RWPE2 (cell line): ENCODE measurements at regions not wholly inside any gene's neighbourhood (a gene's known extent, or its start where the extent isn't known, plus 50 kb on each side); places are given as distances from the start of the nearest gene placed in this dataset.

Source experiments
- ATAC-seq: fragments of 200-7000 bp; cut with Tn5 transposase; 3 replicates; pipeline ENCODE4 v1.9.1; 2021; ENCODE audit warnings: low read depth
- DNase-seq: peaks from one replicate; pipeline ENCODE4 v3.0.0-alpha.2; 2020; ENCODE audit warnings: low spot score
- H3K27ac ChIP-seq: fragments of 450-650 bp; 2 replicates; pipeline ENCODE4 v1.5.1; 2017; ENCODE audit warnings: mild to moderate bottlenecking; ENCODE audit not compliant: poor library complexity, severe bottlenecking
- H3K27me3 ChIP-seq: fragments of 250-450 bp; sonication (Bioruptor Pico); 2 replicates; pipeline ENCODE4 v1.5.1; 2021; ENCODE audit warnings: mild to moderate bottlenecking, moderate library complexity; ENCODE audit not compliant: insufficient read depth, poor library complexity, severe bottlenecking
- H3K36me3 ChIP-seq: fragments of 250-450 bp; sonication (Bioruptor Pico); 2 replicates; pipeline ENCODE4 v1.5.1; 2020; ENCODE audit warnings: low read depth, mild to moderate bottlenecking, moderate library complexity
- H3K4me1 ChIP-seq: fragments of 250-450 bp; sonication (Bioruptor Pico); 2 replicates; pipeline ENCODE4 v1.5.1; 2021; ENCODE audit warnings: mild to moderate bottlenecking, moderate library complexity; ENCODE audit not compliant: insufficient read depth, poor library complexity, severe bottlenecking
- H3K4me3 ChIP-seq: fragments of 250-450 bp; sonication (Bioruptor Pico); 2 replicates; pipeline ENCODE4 v1.5.1; 2021; ENCODE audit warnings: mild to moderate bottlenecking, moderate library complexity; ENCODE audit not compliant: severe bottlenecking
- H3K9me3 ChIP-seq: fragments of 250-450 bp; sonication (Bioruptor Pico); 2 replicates; pipeline ENCODE4 v1.5.1; 2021; ENCODE audit warnings: mild to moderate bottlenecking, moderate library complexity; ENCODE audit not compliant: severe bottlenecking
- CTCF ChIP-seq: fragments of 450-650 bp; IDR thresholded peaks from one replicate; pipeline ENCODE4 v1.5.1; 2017; ENCODE audit warnings: mild to moderate bottlenecking, moderate library complexity; ENCODE audit not compliant: poor library complexity, severe bottlenecking

DNA sequence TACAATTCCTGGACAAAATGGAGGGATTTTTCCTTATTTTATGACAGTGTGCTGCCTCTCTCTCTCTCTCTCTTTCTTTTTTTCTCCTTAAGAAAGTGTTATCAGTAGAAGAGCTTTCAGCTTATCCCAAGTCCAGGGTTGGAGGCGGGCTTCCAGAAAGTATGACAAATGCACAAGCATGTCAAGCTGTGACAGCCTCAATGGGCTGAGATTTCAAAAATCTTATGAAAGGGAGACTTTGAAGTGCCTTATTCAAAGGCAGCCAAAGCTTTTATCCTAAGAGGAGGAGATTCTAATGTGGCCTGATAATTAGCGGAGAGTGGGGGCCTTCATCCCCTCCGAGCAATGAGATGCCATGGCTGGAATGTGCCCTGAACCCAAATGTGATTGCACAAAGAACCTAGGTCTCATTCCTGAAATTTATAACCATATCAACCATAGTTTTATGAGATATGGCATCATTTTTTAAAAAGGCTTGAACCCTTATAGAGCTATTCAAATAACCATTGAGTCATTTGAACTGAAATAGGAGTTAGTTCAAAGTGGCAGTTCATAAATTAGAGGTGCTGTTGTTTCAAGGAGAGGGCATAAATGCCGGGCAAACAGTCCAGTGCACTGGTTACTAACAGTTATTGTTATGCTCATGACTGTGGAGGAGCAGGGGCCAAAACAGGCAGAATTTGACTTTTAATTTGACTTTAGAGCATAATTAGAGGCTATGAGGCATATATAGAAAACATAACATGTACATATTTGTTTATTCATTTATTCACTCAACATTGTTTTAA is 261.6 kb upstream of the THRB start:
- Histone ChIP-seq H3K27me3 (no peaks in the 10 kb centered on the region), H3K27ac (no peak overlapping the region), H3K4me3 (no peak overlapping the region), H3K4me1 (no peaks in the 10 kb centered on the region), H3K36me3 (no peaks in the 10 kb centered on the region), H3K9me3 (no peaks in the 10 kb centered on the region)
- ATAC-seq: no peak
- TF ChIP-seq CTCF: no peak
- DNase-seq: no peak

GRCh38 chr3:24763393-24763792 is 268.7 kb upstream of the THRB start:
- H3K4me3 ChIP-seq: no peak overlapping the region
- no peak for TF ChIP-seq CTCF
- no peaks in the 10 kb centered on the region for H3K4me1 ChIP-seq
- H3K27ac ChIP-seq: no peak overlapping the region
- no peaks in the 10 kb centered on the region for H3K9me3 ChIP-seq
- H3K27me3 ChIP-seq: no peaks in the 10 kb centered on the region
- peak; percentile 14; the same call in 1 of the 3 replicates for ATAC-seq
- no peak for DNase-seq
- H3K36me3 ChIP-seq: no peaks in the 10 kb centered on the region

- H3K36me3 ChIP-seq: no peaks in the 10 kb centered on the region
- no peak overlapping the region for H3K4me3 ChIP-seq
- TF ChIP-seq CTCF: no peak
- H3K27ac ChIP-seq: no peak overlapping the region
- H3K27me3 ChIP-seq: no peaks in the 10 kb centered on the region
- no peaks in the 10 kb centered on the region for H3K9me3 ChIP-seq
- ATAC-seq (no peak), DNase-seq (no peak)
- no peaks in the 10 kb centered on the region for H3K4me1 ChIP-seq
Observed at GRCh38 chr3:24764236-24764915, 269.7 kb upstream of the THRB start.

- H3K4me3 ChIP-seq: no peak overlapping the region
- no peaks in the 10 kb centered on the region for H3K27me3 ChIP-seq
- H3K36me3 ChIP-seq: no peaks in the 10 kb centered on the region
- DNase-seq (no peak), ATAC-seq (no peak)
- no peak for TF ChIP-seq CTCF
- no peaks in the 10 kb centered on the region for H3K4me1 ChIP-seq
- no peaks in the 10 kb centered on the region for H3K9me3 ChIP-seq
- no peak overlapping the region for H3K27ac ChIP-seq
Observed at GRCh38 chr3:24765399-24765798, 270.7 kb upstream of the THRB start.

- ATAC-seq (no peak), DNase-seq (no peak)
- TF ChIP-seq CTCF: no peak
- Histone ChIP-seq H3K9me3 (no peaks in the 10 kb centered on the region), H3K27ac (no peak overlapping the region), H3K4me3 (no peak overlapping the region), H3K27me3 (no peaks in the 10 kb centered on the region), H3K36me3 (no peaks in the 10 kb centered on the region), H3K4me1 (no peaks in the 10 kb centered on the region)
Observed at GRCh38 chr3:24769918-24770317, 275.3 kb upstream of the THRB start.
